Upper lobe of left lung (tissue), 4 donors: ENCODE measurements at regions not wholly inside any gene's neighbourhood (a gene's known extent, or its start where the extent isn't known, plus 50 kb on each side); places are given as distances from the start of the nearest gene placed in this dataset.

ENCODE experiments used
- EP300 ChIP-seq, 4 donors: sonication (generic); formaldehyde crosslinking; IDR thresholded peaks; one replicate each; pipeline ENCODE4 v1.5.1; 2017; ENCODE audit warnings: antibody characterized with exemption in 4 of 4, control low read depth in 2 of 4
- POLR2A ChIP-seq, 4 donors: fragments of 450-650 bp; IDR thresholded peaks; one replicate each; pipeline ENCODE4 v1.5.1; 2016 to 2017; ENCODE audit warnings: antibody characterized with exemption in 4 of 4, mild to moderate bottlenecking in 2 of 4
- POLR2AphosphoS5 ChIP-seq, 2 donors: sonication (generic); formaldehyde crosslinking; IDR thresholded peaks; one replicate each; pipeline ENCODE4 v1.5.1; 2017; ENCODE audit warnings: antibody characterized with exemption in 2 of 2
- TF ChIP-seq, protein P1 (sequence below), 6 experiments: fragments of 450-650 bp in 4 of 6; fragments of 200-600 bp in 2 of 6; sonication (generic) in 2 of 6; IDR thresholded peaks; one replicate each; pipeline ENCODE4 v1.5.1; 2016 to 2019; ENCODE audit warnings: antibody characterized with exemption in 6 of 6

DNA sequence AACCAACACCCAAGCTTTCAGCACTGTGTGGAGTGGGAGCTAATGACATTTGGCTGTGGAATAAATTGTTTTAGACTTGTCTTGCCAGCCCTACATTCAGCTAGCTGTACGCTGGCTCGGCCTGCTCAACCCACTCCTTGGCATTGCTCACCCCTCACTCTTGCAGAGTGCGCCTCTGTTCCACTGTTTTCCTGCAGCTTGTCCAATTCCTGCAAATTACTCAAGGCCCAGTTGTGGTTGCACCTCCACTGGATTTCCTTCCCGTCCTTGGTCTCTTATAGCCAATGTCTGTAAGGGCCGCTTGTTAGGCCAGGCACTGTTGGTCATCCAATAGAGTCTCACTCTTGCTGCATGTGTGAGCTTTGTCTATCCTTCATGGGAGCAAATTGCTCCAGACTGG, 55.5 kb upstream of the ADRA1D start:
- TF ChIP-seq, protein P1, sequence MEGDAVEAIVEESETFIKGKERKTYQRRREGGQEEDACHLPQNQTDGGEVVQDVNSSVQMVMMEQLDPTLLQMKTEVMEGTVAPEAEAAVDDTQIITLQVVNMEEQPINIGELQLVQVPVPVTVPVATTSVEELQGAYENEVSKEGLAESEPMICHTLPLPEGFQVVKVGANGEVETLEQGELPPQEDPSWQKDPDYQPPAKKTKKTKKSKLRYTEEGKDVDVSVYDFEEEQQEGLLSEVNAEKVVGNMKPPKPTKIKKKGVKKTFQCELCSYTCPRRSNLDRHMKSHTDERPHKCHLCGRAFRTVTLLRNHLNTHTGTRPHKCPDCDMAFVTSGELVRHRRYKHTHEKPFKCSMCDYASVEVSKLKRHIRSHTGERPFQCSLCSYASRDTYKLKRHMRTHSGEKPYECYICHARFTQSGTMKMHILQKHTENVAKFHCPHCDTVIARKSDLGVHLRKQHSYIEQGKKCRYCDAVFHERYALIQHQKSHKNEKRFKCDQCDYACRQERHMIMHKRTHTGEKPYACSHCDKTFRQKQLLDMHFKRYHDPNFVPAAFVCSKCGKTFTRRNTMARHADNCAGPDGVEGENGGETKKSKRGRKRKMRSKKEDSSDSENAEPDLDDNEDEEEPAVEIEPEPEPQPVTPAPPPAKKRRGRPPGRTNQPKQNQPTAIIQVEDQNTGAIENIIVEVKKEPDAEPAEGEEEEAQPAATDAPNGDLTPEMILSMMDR (IDR thresholded peaks at IDR 0.05) = no peak
- TF ChIP-seq POLR2A (IDR thresholded peaks at IDR 0.05) (no peak), POLR2AphosphoS5 (IDR thresholded peaks at IDR 0.05) (no peak), EP300 (IDR thresholded peaks at IDR 0.05) (no peak)
